ENCODE measurements at regions not wholly inside any gene's neighbourhood (a gene's known extent, or its start where the extent isn't known, plus 50 kb on each side); places are given as distances from the start of the nearest gene placed in this dataset.

DNA sequence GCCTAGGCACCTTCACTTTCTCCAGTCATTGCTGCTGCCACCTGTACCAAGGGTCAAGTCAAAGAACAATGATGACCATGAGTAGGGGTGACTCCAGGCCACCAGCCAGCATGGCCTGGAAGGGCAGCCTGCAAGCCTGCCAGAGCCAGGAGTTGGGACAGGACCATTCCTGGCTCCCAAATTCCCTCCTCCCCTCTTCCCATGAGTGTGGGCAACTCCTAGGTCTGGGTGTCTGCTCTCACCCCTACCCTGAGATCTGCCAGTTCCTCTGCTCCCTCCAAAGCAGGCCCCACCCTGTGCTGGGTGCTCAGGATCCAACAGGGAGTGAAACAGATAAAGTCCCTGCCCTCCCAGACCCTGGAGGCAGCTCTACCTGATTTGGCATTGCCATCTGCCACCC lies 125.8 kb upstream of the NANOS1 start:
- TF ChIP-seq, protein P1, sequence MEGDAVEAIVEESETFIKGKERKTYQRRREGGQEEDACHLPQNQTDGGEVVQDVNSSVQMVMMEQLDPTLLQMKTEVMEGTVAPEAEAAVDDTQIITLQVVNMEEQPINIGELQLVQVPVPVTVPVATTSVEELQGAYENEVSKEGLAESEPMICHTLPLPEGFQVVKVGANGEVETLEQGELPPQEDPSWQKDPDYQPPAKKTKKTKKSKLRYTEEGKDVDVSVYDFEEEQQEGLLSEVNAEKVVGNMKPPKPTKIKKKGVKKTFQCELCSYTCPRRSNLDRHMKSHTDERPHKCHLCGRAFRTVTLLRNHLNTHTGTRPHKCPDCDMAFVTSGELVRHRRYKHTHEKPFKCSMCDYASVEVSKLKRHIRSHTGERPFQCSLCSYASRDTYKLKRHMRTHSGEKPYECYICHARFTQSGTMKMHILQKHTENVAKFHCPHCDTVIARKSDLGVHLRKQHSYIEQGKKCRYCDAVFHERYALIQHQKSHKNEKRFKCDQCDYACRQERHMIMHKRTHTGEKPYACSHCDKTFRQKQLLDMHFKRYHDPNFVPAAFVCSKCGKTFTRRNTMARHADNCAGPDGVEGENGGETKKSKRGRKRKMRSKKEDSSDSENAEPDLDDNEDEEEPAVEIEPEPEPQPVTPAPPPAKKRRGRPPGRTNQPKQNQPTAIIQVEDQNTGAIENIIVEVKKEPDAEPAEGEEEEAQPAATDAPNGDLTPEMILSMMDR (IDR thresholded peaks at IDR 0.05; ENCODE audit: low read depth, low read length, missing control alignments): no peak
- no peak overlapping the region for H3K4me3 ChIP-seq (ENCODE audit: low read depth, low read length)
- no peak for DNase-seq (ENCODE audit: low read depth)
- in situ Hi-C loops (cut with HindIII; ENCODE audit: low sequenced_read_pairs): loop anchor here (5.0 kb wide), 1 partner anchor 64 kb away; no protein-coding TSS in a partner anchor

DNA sequence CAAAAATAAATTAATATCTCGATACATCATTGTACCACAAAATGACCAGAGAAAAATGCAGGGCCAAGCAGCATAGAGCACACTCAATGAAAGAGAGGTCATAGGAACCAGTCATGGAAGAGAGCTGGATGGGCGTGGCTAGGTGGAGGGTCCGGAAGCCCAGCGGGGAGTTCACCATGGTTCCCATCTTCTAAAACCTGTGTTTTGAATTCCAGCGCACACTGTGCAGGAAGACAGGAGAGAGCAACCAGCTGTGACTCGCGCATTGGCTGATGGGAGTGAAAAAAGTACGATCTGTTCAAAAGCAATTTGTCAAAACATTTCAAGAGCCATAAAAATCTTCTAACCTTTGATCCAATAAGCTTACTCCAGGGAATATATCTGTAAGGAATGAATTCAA lies 125.2 kb upstream of the NANOS1 start:
- DNase-seq (ENCODE audit: low read depth): no peak
- H3K4me3 ChIP-seq (ENCODE audit: low read depth, low read length): no peak overlapping the region
- in situ Hi-C loops (cut with HindIII; ENCODE audit: low sequenced_read_pairs): loop anchor here (5.0 kb wide), 1 partner anchor 63 kb away; no protein-coding TSS in a partner anchor
- TF ChIP-seq, protein P1 (IDR thresholded peaks at IDR 0.05; ENCODE audit: low read depth, low read length, missing control alignments): no peak

DNA sequence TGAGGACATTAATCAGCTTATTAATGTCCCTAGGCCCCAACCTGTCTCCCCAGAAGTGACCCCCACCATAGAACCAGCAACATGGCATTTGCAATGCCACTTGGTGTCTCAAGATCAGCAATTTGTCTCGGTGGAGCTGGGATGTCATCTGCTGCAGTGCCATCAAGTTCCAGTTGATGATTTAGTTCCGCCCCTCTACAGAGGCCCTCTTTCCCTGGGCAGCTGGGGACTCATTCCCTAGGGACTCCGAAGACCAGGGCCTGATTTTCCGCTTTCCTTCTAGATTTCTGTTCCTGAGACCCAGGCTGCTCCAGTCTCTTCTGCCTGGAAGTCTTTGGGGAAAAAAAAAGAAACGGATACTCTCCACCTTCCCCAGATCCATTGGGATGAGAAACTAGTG lies 122.5 kb upstream of the NANOS1 start:
- no peak overlapping the region for H3K4me3 ChIP-seq (ENCODE audit: low read depth, low read length)
- DNase-seq (ENCODE audit: low read depth): no peak
- TF ChIP-seq, protein P1 (IDR thresholded peaks at IDR 0.05; ENCODE audit: low read depth, low read length, missing control alignments): no peak
- in situ Hi-C loops (cut with HindIII; ENCODE audit: low sequenced_read_pairs): no loop called here

DNA sequence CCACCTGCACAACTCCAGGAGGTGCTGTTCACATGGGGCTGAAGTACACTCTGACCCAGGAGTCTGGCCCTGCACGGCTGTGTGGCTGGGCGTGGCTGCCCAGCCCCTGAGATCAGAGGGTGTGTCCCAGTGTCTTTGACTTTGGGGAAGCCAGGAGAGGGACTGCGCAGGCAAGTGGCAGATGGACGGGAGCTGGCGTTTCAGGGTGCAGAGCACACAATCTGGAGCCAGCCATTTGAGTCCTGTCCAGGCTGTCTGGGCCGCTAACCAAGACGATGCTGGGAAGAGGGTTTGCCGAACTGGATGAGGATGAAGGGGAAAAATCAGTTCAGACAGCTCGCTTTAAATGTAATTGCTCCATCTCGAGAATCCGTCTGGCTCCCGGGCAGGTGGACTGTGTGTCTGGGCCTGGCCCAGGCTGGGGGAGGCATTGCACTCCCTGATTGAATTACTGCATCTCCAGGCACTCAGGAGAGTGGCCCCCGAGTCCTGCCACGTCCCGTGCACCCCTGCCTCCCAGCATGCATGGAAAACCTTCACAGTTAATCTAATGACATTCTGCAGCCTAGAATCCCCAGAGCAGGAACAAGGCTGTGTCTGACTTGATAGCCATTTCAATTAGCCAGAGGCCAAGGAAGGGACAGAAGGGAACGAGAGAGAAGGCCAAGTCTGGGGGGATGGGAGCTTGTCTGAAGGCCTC lies 120.8 kb upstream of the NANOS1 start:
- in situ Hi-C loops (cut with HindIII; ENCODE audit: low sequenced_read_pairs): no loop called here
- H3K4me3 ChIP-seq (ENCODE audit: low read depth, low read length): no peak overlapping the region
- no peak for DNase-seq (ENCODE audit: low read depth)
- TF ChIP-seq, protein P1 (IDR thresholded peaks at IDR 0.05; ENCODE audit: low read depth, low read length, missing control alignments): no peak

DNA sequence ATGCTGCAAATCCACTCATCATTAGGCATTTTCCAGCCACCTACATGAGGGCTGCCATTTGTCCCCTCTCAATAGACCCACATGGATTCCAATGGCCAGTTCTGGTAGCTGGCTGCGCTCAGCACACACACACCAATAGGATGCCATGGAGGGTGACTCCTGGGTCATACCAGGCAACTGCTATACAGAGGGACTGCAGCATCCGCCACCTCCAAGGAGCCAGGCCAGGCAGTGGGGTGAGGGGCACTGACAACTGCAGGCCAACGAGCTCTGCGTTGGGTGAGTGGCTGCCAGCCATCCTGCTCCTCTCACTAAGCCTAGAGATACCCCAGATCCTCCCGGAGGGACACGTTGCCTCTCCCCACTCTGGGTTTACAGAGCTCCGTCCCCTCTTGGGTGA lies 118.8 kb upstream of the NANOS1 start:
- in situ Hi-C loops (cut with HindIII; ENCODE audit: low sequenced_read_pairs): no loop called here
- no peak overlapping the region for H3K4me3 ChIP-seq (ENCODE audit: low read depth, low read length)
- TF ChIP-seq, protein P1 (IDR thresholded peaks at IDR 0.05; ENCODE audit: low read depth, low read length, missing control alignments): no peak
- no peak for DNase-seq (ENCODE audit: low read depth)

DNA sequence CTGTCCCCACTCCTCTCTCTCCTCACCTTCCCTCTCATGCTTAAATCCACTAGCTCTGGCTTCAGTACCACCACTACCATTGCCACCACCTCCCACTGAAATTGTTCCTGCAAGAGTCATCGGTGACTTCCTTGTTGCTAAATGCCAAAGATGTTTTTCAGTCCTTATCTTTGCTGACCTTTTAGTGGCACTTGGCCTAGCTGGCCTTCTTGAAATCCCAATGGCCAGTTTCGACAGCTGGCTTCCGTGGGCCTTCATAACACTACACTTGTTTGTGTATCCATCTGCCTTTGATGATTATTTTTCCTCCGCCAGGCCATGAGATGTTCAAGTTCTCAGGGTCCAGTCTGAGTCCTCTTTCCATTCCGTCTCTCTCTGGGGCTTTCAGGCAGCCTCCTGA lies 118.2 kb upstream of the NANOS1 start:
- TF ChIP-seq, protein P1 (IDR thresholded peaks at IDR 0.05; ENCODE audit: low read depth, low read length, missing control alignments): no peak
- in situ Hi-C loops (cut with HindIII; ENCODE audit: low sequenced_read_pairs): no loop called here
- H3K4me3 ChIP-seq (ENCODE audit: low read depth, low read length): no peak overlapping the region
- no peak for DNase-seq (ENCODE audit: low read depth)

Data from astrocyte of the cerebellum (primary cell).